Renal pelvis (tissue), 1 donor: ENCODE measurements at regions not wholly inside any gene's neighbourhood (a gene's known extent, or its start where the extent isn't known, plus 50 kb on each side); places are given as distances from the start of the nearest gene placed in this dataset.
A peak's percentile ranks its signal among the peaks of the same experiment; 100 is the strongest.
"Not testable (repeated sequence)": the region's sequence is repeated elsewhere in the genome, so short reads cannot be mapped to it uniquely, and the experiment has no call there.

ENCODE experiments used
- DNase-seq: peaks from one replicate; pipeline ENCODE4 v3.0.0-alpha.2; 2013

DNA sequence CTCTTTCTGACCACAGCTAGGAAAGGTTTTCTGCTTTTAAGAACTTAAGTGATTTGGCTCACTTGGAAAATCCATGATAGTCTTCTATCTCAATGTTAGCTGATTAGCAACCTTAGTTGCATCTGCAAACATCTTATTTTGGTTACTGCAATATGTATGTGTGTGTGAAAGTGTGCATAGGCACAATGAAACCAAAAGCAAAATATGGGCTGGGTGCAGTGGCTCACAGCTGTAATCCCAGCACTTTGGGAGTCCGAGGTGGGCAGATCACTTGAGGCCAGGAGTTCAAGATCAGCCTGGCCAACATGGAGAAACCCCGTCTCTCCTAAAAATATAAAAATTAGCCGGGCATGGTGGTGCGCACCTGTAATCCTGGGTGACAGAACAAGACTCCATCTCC is 246.9 kb upstream of the NCAM1 start:
- DNase-seq = not testable (repeated sequence)

DNA sequence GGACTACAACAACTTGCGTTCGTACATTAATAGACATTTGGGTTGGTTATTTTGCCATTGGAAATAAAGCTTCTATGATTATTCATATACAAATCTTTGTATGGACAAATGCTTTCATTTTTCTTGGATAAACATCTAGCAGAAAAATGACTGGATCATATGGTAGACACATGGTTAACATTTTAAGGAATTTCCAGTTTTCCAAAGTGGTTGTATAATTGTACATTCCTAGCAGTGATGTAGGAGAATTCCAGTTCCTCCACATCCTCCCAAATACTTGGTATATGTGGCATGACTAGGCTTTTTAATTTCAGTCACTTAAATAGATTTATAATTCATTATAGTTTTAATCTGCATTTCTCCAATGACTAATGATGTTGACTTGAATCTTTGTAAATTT is 246.2 kb upstream of the NCAM1 start:
- no peak for DNase-seq

DNA sequence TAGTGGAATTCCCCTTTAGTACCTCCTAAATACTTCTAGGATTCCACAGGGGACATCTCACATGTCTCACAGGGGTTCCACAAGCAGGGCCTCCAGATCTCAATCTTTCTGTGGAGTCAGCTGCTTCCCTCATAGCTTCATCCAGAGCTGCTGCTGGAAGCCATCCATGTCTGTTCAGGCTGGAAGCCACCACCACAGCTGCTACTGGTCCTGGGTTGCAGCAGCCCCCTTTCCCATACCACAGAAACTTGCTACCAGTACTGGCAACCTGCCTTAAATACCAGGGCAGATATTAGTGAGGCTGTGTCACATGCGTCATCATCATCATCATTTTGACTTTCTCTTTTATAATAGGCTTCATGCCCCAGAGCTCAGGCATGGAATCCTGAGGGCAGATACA is 242.7 kb upstream of the NCAM1 start:
- no peak for DNase-seq

DNA sequence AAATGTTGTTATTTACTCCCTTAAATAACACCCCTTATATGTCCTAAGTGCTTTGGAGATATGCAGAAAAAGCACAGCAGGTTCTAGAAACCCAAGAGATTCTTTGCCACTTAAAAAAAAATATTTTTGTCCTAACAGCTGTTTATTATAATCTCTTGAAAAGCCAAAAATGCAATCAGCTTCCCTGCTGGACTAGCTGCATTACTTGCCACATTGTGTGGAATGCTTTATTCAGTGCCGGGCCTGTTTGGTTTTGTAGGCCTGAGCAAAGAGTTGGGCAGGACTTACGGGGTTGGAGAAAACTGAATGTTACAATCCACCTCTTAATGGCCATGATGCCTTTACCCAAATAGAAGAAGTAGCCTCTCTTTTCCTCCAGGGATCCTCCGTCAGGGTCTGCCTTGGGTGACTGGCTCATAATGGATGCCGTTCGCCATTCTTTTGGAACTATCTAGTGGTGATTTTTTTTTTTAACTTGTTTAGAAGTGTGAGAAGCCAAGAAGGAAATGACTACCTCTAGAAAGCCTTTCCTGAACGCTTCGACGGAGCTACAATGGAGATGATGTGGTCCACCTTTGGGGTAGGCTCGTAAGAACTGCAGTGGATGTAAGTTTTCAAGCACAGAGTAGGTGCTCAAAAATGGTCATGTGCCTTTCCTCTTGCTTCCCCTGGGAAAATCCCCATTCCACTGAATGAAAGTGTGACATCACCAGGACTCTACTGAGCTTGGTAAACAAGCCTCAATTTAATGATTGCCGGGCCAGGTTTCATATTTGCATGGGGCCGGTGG is 241.3 kb upstream of the NCAM1 start:
- no peak for DNase-seq

- DNase-seq = no peak
Measured at GRCh38 chr11:112722148-112722547, 239.1 kb upstream of the NCAM1 start.

DNA sequence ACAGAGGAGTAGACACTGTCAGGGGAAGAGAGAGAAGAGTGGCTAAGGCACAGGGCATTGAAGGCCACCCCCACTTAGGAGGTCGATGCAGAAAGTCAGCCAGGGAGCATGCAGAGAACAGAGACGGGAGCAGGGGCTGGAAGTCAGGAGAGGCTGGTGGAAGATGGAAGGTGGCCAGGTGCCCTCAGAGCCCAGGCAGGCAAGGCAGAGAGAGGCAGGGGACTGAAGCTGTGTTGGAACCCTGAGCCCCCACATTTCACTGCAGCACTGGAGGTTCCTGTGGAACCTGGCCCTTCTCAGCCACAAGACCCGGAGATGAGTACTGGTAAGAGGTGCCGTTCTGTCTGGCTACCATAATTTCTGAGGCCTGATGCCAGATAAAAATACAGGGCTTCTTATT is 238.3 kb upstream of the NCAM1 start:
- DNase-seq = no peak

- DNase-seq = no peak
Measured at GRCh38 chr11:112723676-112724495, 237.3 kb upstream of the NCAM1 start.

DNA sequence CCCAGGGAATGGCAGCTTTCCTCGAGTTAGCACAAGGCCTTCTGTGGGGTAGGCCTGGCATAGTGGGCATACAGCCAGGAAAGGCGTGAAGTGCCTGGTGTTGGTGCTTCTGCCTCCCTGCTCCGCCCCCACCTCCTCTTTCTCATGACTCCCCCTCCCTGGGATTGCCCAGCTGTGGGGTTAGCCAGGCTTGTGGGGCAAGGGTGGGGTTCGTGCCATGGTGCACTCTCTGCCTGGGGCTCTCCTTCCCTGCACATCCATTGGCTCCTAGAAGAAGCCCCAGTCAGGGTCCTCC is 236.8 kb upstream of the NCAM1 start:
- no peak for DNase-seq

DNA sequence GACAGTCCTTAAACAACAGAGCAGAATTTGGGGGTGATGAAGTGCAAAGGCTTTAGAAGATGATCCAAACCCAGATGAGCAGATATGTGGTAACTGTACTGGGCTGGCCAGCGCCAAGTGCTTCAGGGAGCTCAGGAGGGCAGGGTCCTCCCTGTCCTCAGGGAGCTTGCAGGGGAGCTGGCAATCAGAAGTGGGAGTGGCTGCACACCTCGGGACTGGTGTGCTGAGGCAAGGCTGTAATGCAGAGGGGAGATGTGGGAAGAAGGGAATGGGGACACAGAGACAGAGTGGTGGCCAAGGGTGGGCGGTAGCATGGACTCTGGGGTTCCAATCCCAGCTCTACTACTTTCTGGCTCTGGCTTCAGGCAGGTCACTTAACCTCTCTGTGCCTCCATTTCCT is 235.6 kb upstream of the NCAM1 start:
- no peak for DNase-seq

DNA sequence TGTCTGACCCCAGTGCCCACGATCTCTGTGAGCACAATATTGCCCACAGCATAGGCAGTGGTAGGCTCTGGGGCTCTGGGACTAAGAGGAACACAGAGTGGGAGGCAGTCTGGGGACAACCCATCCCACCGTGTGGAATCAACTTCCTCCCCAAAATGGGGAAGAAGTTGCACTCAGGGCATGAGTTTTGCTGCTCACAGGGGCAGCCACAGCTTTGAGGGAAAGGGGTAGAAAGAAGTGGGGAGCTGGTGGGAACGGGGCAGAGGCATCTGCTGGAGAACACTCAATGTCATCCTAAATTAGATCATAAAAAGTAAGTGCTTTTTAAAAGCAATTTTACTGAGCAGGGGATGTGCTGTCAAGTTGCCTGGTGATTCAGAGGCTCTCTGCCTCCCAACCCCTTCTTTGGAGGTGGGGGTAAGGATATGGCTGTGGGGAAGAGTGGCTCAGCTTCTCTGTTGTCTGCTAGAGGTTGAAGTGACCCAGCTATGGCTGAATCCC is 233.8 kb upstream of the NCAM1 start:
- DNase-seq = no peak

- DNase-seq = no peak
Measured at GRCh38 chr11:112728288-112728687, 232.9 kb upstream of the NCAM1 start.

- DNase-seq = no peak
Measured at GRCh38 chr11:112728716-112729115, 232.5 kb upstream of the NCAM1 start.

DNA sequence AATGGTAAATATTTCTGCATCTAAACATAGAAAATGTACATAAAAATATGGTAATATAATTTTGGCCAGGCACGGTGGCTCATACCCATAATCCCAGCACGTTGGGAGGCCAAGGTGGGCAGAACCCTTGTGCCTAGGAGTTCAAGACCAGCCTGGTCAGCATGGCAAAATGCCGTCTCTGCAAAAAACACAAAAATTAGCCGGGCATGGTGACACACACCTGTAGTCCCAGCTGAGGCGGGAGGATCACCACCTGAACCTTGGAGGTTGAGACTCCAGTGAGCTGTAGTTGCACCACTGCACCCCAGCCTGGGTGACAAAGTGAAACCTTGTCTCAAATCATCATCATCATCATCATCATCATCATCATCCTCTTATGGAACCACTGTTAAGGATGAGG is 230.6 kb upstream of the NCAM1 start:
- no peak for DNase-seq

DNA sequence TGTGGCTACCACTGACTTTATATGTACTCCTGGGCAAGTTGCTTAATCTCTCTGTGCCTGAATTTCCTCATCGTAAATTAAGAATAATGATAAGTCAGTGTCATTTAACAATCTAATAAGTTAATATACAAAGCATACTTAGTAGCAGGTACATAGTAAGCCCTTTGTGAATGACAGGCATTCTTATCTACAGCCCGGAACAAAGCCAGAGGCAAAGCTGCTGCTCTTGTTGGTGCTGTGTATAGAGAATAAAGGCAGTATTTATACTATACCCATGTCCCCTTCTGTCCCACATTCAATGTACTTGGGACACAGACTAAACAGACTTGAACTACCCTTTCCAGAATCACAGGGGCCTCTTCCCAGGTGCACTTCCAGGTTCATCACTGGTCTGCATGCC is 229.7 kb upstream of the NCAM1 start:
- no peak for DNase-seq

DNA sequence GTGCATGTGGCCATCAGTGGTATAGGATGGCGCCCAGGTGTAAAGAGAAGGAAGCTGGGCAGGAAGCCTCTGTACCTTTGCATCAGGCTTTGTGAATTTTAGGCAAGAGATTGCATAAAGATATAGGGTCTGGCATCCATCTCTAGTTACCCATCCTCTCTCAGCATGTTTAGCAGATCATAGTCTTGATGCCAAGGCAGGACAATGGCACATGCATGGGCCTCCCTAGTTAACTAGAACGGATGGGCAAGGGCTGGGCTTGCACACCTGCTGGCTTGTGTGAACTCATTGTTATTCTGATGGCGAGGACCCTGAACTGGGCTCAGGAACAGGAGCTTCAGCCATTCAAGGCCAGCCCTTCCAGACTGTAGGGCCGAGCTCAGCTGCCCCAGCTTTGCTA is 229.2 kb upstream of the NCAM1 start:
- no peak for DNase-seq

- peak; percentile 78 for DNase-seq
Measured at GRCh38 chr11:112734207-112734606, 227.0 kb upstream of the NCAM1 start.

- DNase-seq = no peak
Measured at GRCh38 chr11:112735470-112735869, 225.8 kb upstream of the NCAM1 start.

- DNase-seq = no peak
Measured at GRCh38 chr11:112744041-112744440, 217.2 kb upstream of the NCAM1 start.

- DNase-seq = no peak
Measured at GRCh38 chr11:112745973-112746372, 215.2 kb upstream of the NCAM1 start.

- no peak for DNase-seq
Measured at GRCh38 chr11:112748252-112748651, 213.0 kb upstream of the NCAM1 start.

GRCh38 chr11:112748713-112749543 is 212.3 kb upstream of the NCAM1 start:
- peak; percentile 87 for DNase-seq

DNA sequence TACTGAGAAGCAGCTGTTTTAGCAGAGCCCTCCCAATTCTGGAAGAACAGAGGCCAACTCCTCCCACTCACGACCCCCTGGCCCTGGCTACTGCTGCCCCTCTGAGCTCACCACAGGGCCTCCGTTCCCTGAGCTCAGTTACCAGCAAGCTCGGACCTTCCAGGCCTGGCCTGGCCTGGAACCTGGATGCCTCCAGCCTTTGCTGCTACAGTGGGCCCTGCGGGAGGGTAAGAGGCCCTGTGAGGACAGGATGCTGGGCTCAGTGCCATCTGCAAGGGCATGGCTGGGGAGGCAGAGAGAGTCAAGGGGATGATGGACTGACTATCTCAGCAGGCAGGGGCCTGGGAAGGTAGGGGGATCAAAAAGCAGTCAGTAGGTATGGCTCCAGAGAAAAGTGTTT is 209.9 kb upstream of the NCAM1 start:
- no peak for DNase-seq

DNA sequence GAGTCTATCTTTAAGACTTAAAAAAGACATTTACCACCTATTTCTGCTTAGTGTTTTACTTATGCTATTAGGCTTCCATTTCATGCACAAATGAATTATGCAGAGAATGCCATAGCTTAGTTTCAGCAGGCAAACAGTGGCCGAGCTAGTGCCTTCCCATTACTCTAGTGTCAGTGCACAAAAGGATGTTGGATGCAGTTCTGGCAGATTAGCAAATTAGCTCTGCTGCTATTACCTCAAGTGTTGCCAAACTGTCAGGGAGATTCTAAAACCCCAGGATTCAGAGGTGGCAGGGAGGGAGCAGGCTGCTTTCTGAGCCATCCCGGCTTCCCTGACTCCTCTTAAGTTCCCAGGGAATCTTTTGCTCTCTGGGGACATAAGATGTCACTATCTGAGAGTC is 209.4 kb upstream of the NCAM1 start:
- DNase-seq = no peak
